ENCODE measurements at regions not wholly inside any gene's neighbourhood (a gene's known extent, or its start where the extent isn't known, plus 50 kb on each side); places are given as distances from the start of the nearest gene placed in this dataset.
A peak's percentile ranks its signal among the peaks of the same experiment; 100 is the strongest.
"Not testable (repeated sequence)": the region's sequence is repeated elsewhere in the genome, so short reads cannot be mapped to it uniquely, and the experiment has no call there.

- POLR2A ChIA-PET; H3K9me3 ChIP-seq (ENCODE audit: low read length); H3K4me3 Mint-ChIP-seq; H3K27me3 Mint-ChIP-seq; H3K36me3 Mint-ChIP-seq; H3K4me3 ChIP-seq (ENCODE audit: low read length); H3K27me3 ChIP-seq (ENCODE audit: insufficient read depth, low read length, poor library complexity, severe bottlenecking); DNase-seq; H3K9me3 Mint-ChIP-seq; H3K36me3 ChIP-seq (ENCODE audit: insufficient read depth, low read length): not testable (repeated sequence)
- peak overlapping the region in 3 of 8 donors; percentile 25 to 89 (median 43) for H3K27ac Mint-ChIP-seq
- CTCF ChIA-PET = interaction anchor here (1.0 to 4.6 kb wide), 8 partner anchors 10 to 517 kb away, joined by 3 to 22 read pairs (median 4); no protein-coding TSS in a partner anchor
- H3K4me1 ChIP-seq (ENCODE audit: insufficient read depth, low read length) = peaks cover 32% of the 10 kb centered on the region
- peaks cover 29 to 50% (median 40%) of the 10 kb centered on the region in 3 donors for H3K4me1 Mint-ChIP-seq
- H3K27ac ChIP-seq (ENCODE audit: low read depth, low read length) = peak overlapping the region; percentile 66
Measured at GRCh38 chr6:90456997-90457866, 129.6 kb downstream of the MAP3K7 start.

GRCh38 chr6:90456001-90456400 is 130.9 kb downstream of the MAP3K7 start:
- no peaks in the 10 kb centered on the region for H3K36me3 Mint-ChIP-seq
- ChIA-PET CTCF (interaction anchor here (0.7 to 4.6 kb wide), 6 partner anchors 12 to 516 kb away, joined by 3 to 22 read pairs (median 6); no protein-coding TSS in a partner anchor), POLR2A (interaction anchor here (0.5 kb wide), 1 partner anchor 481 kb away, joined by 3 read pairs; no protein-coding TSS in a partner anchor)
- H3K9me3 Mint-ChIP-seq = no peaks in the 10 kb centered on the region
- no peak overlapping the region for H3K4me3 ChIP-seq (ENCODE audit: low read length)
- H3K36me3 ChIP-seq (ENCODE audit: insufficient read depth, low read length) = no peaks in the 10 kb centered on the region
- peaks cover 28 to 39% (median 35%) of the 10 kb centered on the region in 3 donors for H3K4me1 Mint-ChIP-seq
- no peak overlapping the region for H3K27ac ChIP-seq (ENCODE audit: low read depth, low read length)
- no peak for DNase-seq
- no peak overlapping the region for H3K4me3 Mint-ChIP-seq
- H3K4me1 ChIP-seq (ENCODE audit: insufficient read depth, low read length) = peaks cover 32% of the 10 kb centered on the region
- H3K27ac Mint-ChIP-seq = no peak overlapping the region
- no peaks in the 10 kb centered on the region for H3K27me3 ChIP-seq (ENCODE audit: insufficient read depth, low read length, poor library complexity, severe bottlenecking)
- no peaks in the 10 kb centered on the region for H3K27me3 Mint-ChIP-seq
- H3K9me3 ChIP-seq (ENCODE audit: low read length) = no peaks in the 10 kb centered on the region

GRCh38 chr6:90454836-90455427 is 131.9 kb downstream of the MAP3K7 start:
- no peak overlapping the region for H3K27ac ChIP-seq (ENCODE audit: low read depth, low read length)
- no peak overlapping the region for H3K27ac Mint-ChIP-seq
- no peak overlapping the region for H3K4me3 Mint-ChIP-seq
- H3K27me3 Mint-ChIP-seq = no peaks in the 10 kb centered on the region
- CTCF ChIA-PET = interaction anchor here (0.7 to 4.6 kb wide), 3 partner anchors 42 to 62 kb away, joined by 3 to 22 read pairs (median 9); no protein-coding TSS in a partner anchor
- no peak for DNase-seq
- H3K9me3 ChIP-seq (ENCODE audit: low read length) = no peaks in the 10 kb centered on the region
- H3K4me1 ChIP-seq (ENCODE audit: insufficient read depth, low read length) = peaks cover 23% of the 10 kb centered on the region
- H3K4me1 Mint-ChIP-seq = peaks cover 20 to 31% (median 26%) of the 10 kb centered on the region in 3 donors
- H3K36me3 ChIP-seq (ENCODE audit: insufficient read depth, low read length) = no peaks in the 10 kb centered on the region
- H3K9me3 Mint-ChIP-seq = no peaks in the 10 kb centered on the region
- no peaks in the 10 kb centered on the region for H3K27me3 ChIP-seq (ENCODE audit: insufficient read depth, low read length, poor library complexity, severe bottlenecking)
- H3K4me3 ChIP-seq (ENCODE audit: low read length) = no peak overlapping the region
- no peaks in the 10 kb centered on the region for H3K36me3 Mint-ChIP-seq
- POLR2A ChIA-PET = no interaction called here

- peaks cover 0 to 4% of the 10 kb centered on the region in 2 donors for H3K27me3 Mint-ChIP-seq
- no peaks in the 10 kb centered on the region for H3K27me3 ChIP-seq (ENCODE audit: insufficient read depth, low read length, poor library complexity, severe bottlenecking)
- peak overlapping the region in 1 of 8 donors; percentile 7 for H3K27ac Mint-ChIP-seq
- ChIA-PET POLR2A (no interaction called here), CTCF (interaction anchor here (1.4 to 1.6 kb wide), 2 partner anchors 13 to 26 kb away, joined by 3 read pairs; no protein-coding TSS in a partner anchor)
- H3K4me1 Mint-ChIP-seq = peaks cover 2 to 4% (median 3%) of the 10 kb centered on the region in 3 donors
- DNase-seq = no peak
- H3K4me3 Mint-ChIP-seq = no peak overlapping the region
- no peaks in the 10 kb centered on the region for H3K36me3 Mint-ChIP-seq
- no peak overlapping the region for H3K27ac ChIP-seq (ENCODE audit: low read depth, low read length)
- H3K4me1 ChIP-seq (ENCODE audit: insufficient read depth, low read length) = no peaks in the 10 kb centered on the region
- no peaks in the 10 kb centered on the region for H3K9me3 Mint-ChIP-seq
- no peaks in the 10 kb centered on the region for H3K9me3 ChIP-seq (ENCODE audit: low read length)
- H3K4me3 ChIP-seq (ENCODE audit: low read length) = no peak overlapping the region
- no peaks in the 10 kb centered on the region for H3K36me3 ChIP-seq (ENCODE audit: insufficient read depth, low read length)
Measured at GRCh38 chr6:90450268-90450953, 136.5 kb downstream of the MAP3K7 start.

- Histone ChIP-seq H3K36me3 (ENCODE audit: insufficient read depth, low read length) (no peaks in the 10 kb centered on the region), H3K4me3 (ENCODE audit: low read length) (no peak overlapping the region), H3K27ac (ENCODE audit: low read depth, low read length) (no peak overlapping the region), H3K27me3 (ENCODE audit: insufficient read depth, low read length, poor library complexity, severe bottlenecking) (no peaks in the 10 kb centered on the region), H3K9me3 (ENCODE audit: low read length) (no peaks in the 10 kb centered on the region), H3K4me1 (ENCODE audit: insufficient read depth, low read length) (no peaks in the 10 kb centered on the region)
- no peak overlapping the region for H3K4me3 Mint-ChIP-seq
- ChIA-PET POLR2A (interaction anchor here (0.6 kb wide), 1 partner anchor 38 kb away, joined by 3 read pairs; no protein-coding TSS in a partner anchor), CTCF (interaction anchor here (1.4 kb wide), 1 partner anchor 12 kb away, joined by 3 read pairs; no protein-coding TSS in a partner anchor)
- no peak for DNase-seq
- peaks cover 4 to 10% (median 4%) of the 10 kb centered on the region in 3 donors for H3K4me1 Mint-ChIP-seq
- no peaks in the 10 kb centered on the region for H3K36me3 Mint-ChIP-seq
- no peaks in the 10 kb centered on the region for H3K9me3 Mint-ChIP-seq
- peaks cover 0 to 4% of the 10 kb centered on the region in 2 donors for H3K27me3 Mint-ChIP-seq
- no peak overlapping the region for H3K27ac Mint-ChIP-seq
Measured at GRCh38 chr6:90449311-90449710, 137.6 kb downstream of the MAP3K7 start.

- H3K36me3 ChIP-seq (ENCODE audit: insufficient read depth, low read length) = no peaks in the 10 kb centered on the region
- Mint-ChIP-seq H3K4me3 (no peak overlapping the region), H3K36me3 (no peaks in the 10 kb centered on the region), H3K4me1 (peaks cover 4 to 11% (median 4%) of the 10 kb centered on the region in 3 donors), H3K9me3 (no peaks in the 10 kb centered on the region), H3K27ac (peak overlapping the region in 1 of 8 donors; percentile 26), H3K27me3 (peaks cover 0 to 4% of the 10 kb centered on the region in 2 donors)
- H3K27ac ChIP-seq (ENCODE audit: low read depth, low read length) = no peak overlapping the region
- no peaks in the 10 kb centered on the region for H3K4me1 ChIP-seq (ENCODE audit: insufficient read depth, low read length)
- no peaks in the 10 kb centered on the region for H3K27me3 ChIP-seq (ENCODE audit: insufficient read depth, low read length, poor library complexity, severe bottlenecking)
- ChIA-PET POLR2A (no interaction called here), CTCF (no interaction called here)
- no peak for DNase-seq
- no peak overlapping the region for H3K4me3 ChIP-seq (ENCODE audit: low read length)
- no peaks in the 10 kb centered on the region for H3K9me3 ChIP-seq (ENCODE audit: low read length)
Measured at GRCh38 chr6:90448836-90449235, 138.0 kb downstream of the MAP3K7 start.

- H3K9me3 Mint-ChIP-seq = no peaks in the 10 kb centered on the region
- Histone ChIP-seq H3K27me3 (ENCODE audit: insufficient read depth, low read length, poor library complexity, severe bottlenecking) (no peaks in the 10 kb centered on the region), H3K36me3 (ENCODE audit: insufficient read depth, low read length) (no peaks in the 10 kb centered on the region), H3K4me3 (ENCODE audit: low read length) (no peak overlapping the region), H3K4me1 (ENCODE audit: insufficient read depth, low read length) (no peaks in the 10 kb centered on the region), H3K9me3 (ENCODE audit: low read length) (no peaks in the 10 kb centered on the region), H3K27ac (ENCODE audit: low read depth, low read length) (no peak overlapping the region)
- H3K27ac Mint-ChIP-seq = no peak overlapping the region
- H3K27me3 Mint-ChIP-seq = peaks cover 0 to 4% of the 10 kb centered on the region in 2 donors
- CTCF ChIA-PET = no interaction called here
- H3K36me3 Mint-ChIP-seq = no peaks in the 10 kb centered on the region
- H3K4me1 Mint-ChIP-seq = peaks cover 4 to 11% (median 4%) of the 10 kb centered on the region in 3 donors
- DNase-seq = no peak
- POLR2A ChIA-PET = no interaction called here
- no peak overlapping the region for H3K4me3 Mint-ChIP-seq
Measured at GRCh38 chr6:90446164-90446563, 140.7 kb downstream of the MAP3K7 start.
